Stimulated activated CD4-positive, alpha-beta T cell treated with anti-CD3 and anti-CD28 coated beads, TNF-alpha, amount 100 ng/mL, for 1 hour (primary cell): ENCODE measurements at regions not wholly inside any gene's neighbourhood (a gene's known extent, or its start where the extent isn't known, plus 50 kb on each side); places are given as distances from the start of the nearest gene placed in this dataset.

Experiments used
- DNase-seq, 3 donors: peaks; one replicate each; pipeline ENCODE4 v3.0.0-alpha.2; 2020; ENCODE audit warnings: low read depth in 3 of 3, low spot score in 1 of 3

- peak in 2 of 3 donors; percentile 22 to 71 for DNase-seq
Observed at GRCh38 chr10:42932735-42933447, 144.0 kb upstream of the RET start.

DNA sequence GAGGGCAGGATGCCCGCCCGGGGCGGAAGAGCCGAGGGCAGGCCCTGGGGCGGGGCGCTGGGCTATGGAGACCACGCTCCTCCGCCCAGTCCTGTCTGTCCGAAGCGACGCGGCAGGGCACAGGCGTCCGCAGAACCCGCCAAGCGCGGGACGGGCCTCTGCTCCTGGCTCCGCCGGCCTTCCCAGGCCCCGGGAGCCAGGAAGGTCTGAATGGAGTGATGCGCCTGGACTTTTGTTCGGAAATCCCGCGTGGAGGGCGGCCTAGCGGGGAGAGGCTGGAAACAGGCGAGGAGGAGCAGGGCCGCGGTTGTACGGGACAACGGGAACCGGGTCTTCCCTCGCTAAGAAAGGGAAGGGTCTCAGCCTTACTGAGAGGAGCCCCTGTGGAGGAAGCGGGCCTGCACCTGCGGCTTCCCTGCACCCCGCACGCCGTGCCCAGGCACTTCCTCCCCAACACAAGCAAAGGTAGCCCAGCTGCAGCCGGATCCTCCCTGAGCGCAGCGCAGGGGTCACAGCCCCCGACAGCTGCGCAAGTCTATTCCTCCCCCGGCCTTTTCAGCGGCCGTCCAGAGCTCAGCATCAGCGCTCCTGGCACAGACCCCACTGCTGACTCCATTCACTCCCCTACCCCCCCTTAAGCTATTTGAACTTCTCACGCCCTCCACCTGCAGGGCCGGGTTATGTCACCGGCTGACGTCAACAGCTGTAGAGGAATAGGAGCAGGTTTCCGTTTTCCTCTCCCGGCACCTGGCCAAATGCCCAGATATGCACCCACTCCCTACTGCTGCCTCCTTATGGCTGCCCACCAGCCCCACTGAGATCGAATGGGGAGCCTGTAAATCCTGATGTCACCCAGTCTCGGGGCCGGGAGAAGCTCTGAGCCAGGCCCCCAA is 143.2 kb upstream of the RET start:
- no peak for DNase-seq

- DNase-seq: no peak
Observed at GRCh38 chr10:42934351-42934811, 142.5 kb upstream of the RET start.

DNA sequence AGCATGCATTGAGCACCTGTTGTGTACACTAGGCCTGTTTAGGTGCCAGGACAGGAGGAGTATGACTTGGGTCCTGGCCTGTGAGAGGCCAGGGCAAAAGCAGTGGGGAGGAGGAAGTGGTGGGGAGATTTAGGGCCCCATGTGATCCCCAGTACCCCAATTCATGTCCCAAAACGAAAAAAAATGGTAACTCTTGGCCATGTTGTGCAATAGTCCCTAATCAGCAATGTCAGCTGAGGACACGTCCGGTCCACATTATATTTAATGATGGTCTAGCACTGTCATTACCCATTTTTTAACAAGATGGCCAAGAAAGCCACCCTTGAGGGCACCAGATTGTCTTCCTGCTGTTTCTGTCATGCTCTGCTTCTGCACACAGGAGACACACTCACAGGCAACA is 142.0 kb upstream of the RET start:
- DNase-seq: no peak

DNA sequence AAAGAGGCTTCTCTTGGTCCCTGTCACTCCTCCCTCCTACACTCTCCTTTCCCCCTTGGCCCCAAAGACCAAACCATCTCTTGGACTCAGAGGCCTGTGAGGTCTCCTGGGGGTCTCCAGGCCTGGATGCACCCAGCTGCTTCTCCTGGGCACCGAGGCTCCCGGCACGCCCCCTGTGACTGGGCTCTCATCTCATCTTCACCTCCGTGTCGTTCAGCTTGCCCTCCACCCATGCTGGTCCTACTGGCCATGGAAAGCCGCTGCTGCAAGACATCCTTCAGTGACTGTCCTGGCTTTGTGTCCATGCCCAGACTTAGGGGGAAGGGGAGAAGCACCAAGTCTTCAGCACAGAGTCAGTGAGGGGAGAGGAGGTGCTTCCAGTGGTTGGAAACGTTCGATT is 141.4 kb upstream of the RET start:
- no peak for DNase-seq

- DNase-seq: no peak
Observed at GRCh38 chr10:42936580-42936979, 140.3 kb upstream of the RET start.

- no peak for DNase-seq
Observed at GRCh38 chr10:42937048-42937447, 139.8 kb upstream of the RET start.

- DNase-seq: no peak
Observed at GRCh38 chr10:42937649-42938180, 139.2 kb upstream of the RET start.

GRCh38 chr10:42938351-42938750 is 138.5 kb upstream of the RET start:
- DNase-seq: no peak

- no peak for DNase-seq
Observed at GRCh38 chr10:42939237-42939636, 137.6 kb upstream of the RET start.

DNA sequence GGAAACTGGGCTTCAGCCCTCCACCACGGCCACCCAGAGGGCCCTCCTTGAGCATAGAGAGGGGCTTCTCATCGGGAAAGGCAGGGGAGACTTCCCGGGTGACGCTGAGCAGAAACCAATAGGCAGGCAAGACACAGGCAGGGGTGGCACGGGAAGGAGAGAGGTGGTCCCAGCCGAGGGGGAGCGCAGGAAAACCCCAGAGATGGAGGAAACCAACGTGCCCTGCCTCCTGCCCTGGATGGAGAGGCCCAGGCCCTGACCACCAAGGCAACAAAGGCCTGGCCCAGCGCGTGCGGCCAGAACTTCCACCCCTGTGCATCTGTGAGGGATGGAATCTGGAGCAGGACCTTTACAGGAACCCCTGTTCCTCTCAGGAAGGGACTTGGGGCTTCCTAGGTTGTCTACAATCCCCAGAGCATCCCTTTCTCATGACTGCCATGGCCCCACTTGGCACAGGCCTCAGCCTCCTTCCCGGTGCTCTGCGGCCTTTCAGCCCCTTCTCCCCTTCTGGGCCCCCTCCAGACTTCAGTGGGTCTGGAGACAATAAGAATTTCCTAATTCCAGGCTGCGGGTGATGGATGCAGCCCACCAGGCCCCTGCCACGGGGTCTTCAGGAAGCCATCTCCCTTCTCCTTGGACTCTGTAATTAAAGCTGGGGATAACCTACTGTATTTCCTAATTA is 137.0 kb upstream of the RET start:
- no peak for DNase-seq

DNA sequence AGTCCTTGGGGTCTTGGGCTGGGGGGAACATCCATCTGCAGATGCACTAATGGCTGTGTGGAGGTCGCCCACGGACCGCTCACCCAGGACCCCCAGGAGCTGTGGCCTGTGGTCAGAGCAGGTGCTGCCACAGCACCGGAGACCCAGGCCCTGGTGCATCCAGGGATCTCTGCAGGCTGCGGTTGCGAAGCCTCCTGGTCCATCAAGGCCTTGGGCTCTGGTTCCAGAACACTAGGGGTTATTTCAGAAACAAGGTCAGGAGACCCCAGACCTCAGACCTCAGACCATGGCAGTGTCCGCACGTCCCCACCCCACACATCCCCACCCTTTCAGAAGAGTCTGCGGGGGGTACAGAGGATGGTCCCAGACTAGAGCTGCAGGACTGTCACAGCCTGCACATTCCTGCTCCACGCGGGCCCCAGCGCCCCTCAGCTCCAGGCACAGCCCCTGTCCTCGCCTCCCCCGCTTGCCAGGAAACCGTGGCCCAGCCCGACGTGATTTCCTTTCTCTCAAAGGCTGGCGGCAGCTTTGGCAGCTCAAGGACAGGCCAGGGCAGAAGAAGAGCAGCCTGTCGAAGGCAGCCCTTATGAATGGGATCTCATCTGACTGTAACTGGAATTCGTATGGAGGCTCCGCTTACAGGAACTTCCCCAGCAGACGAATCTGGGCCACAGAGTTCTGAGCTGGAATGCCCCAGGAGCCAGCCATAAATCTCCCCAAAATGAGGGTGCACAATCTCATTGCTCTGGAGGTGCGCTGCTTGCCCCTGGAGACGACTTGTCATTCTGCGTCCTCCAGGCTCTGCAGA is 136.2 kb upstream of the RET start:
- DNase-seq: no peak

DNA sequence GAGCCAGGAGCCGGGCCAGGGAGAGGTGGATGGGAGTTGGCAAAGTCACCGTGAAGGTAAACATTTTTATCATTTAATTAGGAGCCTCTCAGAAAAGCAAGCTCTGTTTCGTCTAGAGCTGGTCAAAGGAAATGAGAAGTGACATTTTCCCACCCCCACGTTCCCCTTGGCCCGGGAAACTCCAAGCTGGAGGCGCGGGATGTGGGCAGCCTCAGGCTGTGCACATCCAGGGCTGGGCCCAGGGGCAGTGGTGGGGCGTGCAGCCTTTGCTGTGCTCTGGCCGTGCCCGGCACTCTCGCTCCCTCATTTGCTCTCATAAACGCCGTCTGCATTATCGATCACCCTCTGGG is 135.6 kb upstream of the RET start:
- DNase-seq: no peak

DNA sequence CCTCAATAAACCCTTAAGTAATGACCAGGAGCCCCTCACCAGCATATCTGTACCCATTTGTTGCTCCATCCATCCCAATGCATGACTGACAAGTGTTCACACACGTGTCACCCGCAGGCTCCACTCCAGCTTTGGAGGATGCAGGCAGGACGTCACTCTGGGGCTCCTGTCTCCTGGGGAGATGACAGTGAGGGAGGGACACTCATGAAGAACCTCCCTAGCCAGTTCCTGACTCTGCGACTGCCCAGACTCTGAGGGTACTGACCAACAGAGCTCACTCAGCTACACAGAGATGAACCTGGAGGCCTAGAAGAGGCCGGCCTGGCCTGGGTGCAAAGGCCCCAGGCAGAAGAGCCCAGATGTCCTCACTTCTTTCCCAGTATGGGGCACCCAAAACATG is 135.1 kb upstream of the RET start:
- no peak for DNase-seq

- DNase-seq: no peak
Observed at GRCh38 chr10:42942279-42942950, 134.5 kb upstream of the RET start.

DNA sequence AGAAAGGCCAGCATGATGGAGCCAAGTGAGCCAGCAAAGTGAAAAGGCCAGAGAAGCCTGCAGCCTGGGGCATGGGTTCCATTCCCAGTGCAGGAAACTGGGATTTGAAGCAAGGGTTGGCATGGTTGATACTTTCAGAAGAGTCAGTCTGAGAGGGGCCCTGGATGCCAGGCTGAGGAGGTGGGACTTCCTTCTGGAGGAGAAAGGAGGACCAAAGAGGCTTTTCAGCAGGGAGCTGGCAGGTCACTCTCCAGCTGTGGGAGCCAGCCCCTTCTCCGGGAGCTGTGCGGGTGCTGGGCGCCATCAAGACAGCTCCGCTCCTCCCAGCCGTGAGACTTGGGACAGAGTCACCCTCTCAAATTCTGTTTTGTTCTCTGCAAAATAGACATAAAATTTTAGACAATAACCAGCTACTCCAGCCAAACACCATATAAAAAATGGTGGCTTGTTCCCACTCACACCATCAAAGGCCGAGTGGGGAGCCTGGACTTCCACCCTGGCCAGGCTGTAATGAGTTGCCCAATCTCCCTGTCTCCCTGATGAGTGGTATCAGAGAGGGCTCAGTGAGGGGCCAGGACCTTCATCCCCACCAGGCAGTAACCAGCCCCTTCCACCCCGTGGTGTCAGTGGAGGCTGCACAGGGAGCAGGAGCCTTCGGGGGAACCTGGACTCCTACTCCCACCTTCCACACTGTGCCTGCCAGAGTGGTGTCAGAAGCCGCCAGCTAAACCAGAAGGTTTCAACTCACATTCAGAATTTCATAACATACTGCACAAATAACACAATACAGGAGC is 133.6 kb upstream of the RET start:
- no peak for DNase-seq

- DNase-seq: no peak
Observed at GRCh38 chr10:42948040-42948439, 128.8 kb upstream of the RET start.

GRCh38 chr10:42949287-42949686 is 127.6 kb upstream of the RET start:
- DNase-seq: no peak
